Adrenal gland (tissue), 5 donors: ENCODE measurements at regions not wholly inside any gene's neighbourhood (a gene's known extent, or its start where the extent isn't known, plus 50 kb on each side); places are given as distances from the start of the nearest gene placed in this dataset.

ENCODE experiments used
- CTCF ChIP-seq, 6 experiments: fragments of 450-650 bp in 4 of 6; fragments of 200-600 bp in 2 of 6; sonication (generic) in 1 of 6; IDR thresholded peaks; 1 replicate in 5 of 6; 2 replicates in 1 of 6; pipeline versions ENCODE4 v1.5.1 to v1.8.0; 2016 to 2021; ENCODE audit warnings: antibody characterized with exemption in 6 of 6, mild to moderate bottlenecking in 2 of 6, moderate library complexity in 1 of 6
- POLR2A ChIP-seq, 2 donors: fragments of 450-650 bp; IDR thresholded peaks; one replicate each; pipeline ENCODE4 v1.6.1; 2017; ENCODE audit warnings: antibody characterized with exemption in 2 of 2, mild to moderate bottlenecking in 2 of 2, moderate library complexity in 1 of 2
- donor health status: DM: no; HTN: no; CAD: no.

DNA sequence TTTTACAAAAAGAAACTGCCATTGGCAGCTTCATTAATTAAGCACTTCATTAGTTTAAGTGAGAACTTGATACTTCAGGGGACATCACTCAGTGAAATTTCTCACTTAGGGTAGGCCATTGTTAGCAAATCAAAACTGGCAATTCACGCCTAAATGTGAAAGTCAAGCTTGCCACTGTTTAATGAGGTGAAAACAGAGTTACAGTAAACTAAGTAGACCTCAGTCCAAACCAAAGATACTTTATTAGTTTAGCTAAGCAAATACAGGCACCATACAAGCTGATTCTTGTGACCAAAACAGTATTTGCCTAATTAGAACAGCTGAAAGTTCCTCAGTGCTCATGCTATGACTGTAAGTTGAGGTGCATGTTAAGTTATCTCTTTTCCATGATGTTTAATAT, 176.5 kb upstream of the CPNE8 start:
- TF ChIP-seq CTCF (IDR thresholded peaks at IDR 0.05) (no peak), POLR2A (IDR thresholded peaks at IDR 0.05) (no peak)
